ENCODE measurements at regions not wholly inside any gene's neighbourhood (a gene's known extent, or its start where the extent isn't known, plus 50 kb on each side); places are given as distances from the start of the nearest gene placed in this dataset.

GRCh38 chr4:16450724-16451123 lies 224.5 kb upstream of the TAPT1 start:
- DNase-seq = no peak
- Histone ChIP-seq H3K27me3 (peaks cover 5% of the 10 kb centered on the region; the same call in 1 of the 2 replicates), H3K4me3 (no peak overlapping the region)

GRCh38 chr4:16450031-16450430 lies 223.8 kb upstream of the TAPT1 start:
- Histone ChIP-seq H3K27me3 (peaks cover 5% of the 10 kb centered on the region; the same call in 1 of the 2 replicates), H3K4me1 (no peaks in the 10 kb centered on the region), H3K4me3 (no peak overlapping the region), H3K27ac (no peak overlapping the region), H3K36me3 (no peaks in the 10 kb centered on the region), H3K9me3 (replicated peaks) (no peaks in the 10 kb centered on the region)
- no peak for DNase-seq

More at GRCh38 chr4:16450724-16451123, 224.5 kb upstream of the TAPT1 start:
- Histone ChIP-seq H3K4me1 (no peaks in the 10 kb centered on the region), H3K27ac (no peak overlapping the region), H3K9me3 (replicated peaks) (no peaks in the 10 kb centered on the region), H3K36me3 (no peaks in the 10 kb centered on the region)

- no peaks in the 10 kb centered on the region for H3K9me3 ChIP-seq (replicated peaks)
- H3K4me3 ChIP-seq = no peak overlapping the region
- DNase-seq = no peak
- no peaks in the 10 kb centered on the region for H3K36me3 ChIP-seq
- no peaks in the 10 kb centered on the region for H3K4me1 ChIP-seq
- no peak overlapping the region for H3K27ac ChIP-seq
- H3K27me3 ChIP-seq = peaks cover 5% of the 10 kb centered on the region; the same call in 1 of the 2 replicates
Observed at GRCh38 chr4:16449406-16449805, 223.1 kb upstream of the TAPT1 start.

GRCh38 chr4:16448241-16448840 lies 222.1 kb upstream of the TAPT1 start:
- DNase-seq = no peak
- Histone ChIP-seq H3K4me1 (no peaks in the 10 kb centered on the region), H3K4me3 (no peak overlapping the region), H3K36me3 (no peaks in the 10 kb centered on the region), H3K27ac (no peak overlapping the region), H3K27me3 (peaks cover 5% of the 10 kb centered on the region; the same call in 1 of the 2 replicates), H3K9me3 (replicated peaks) (no peaks in the 10 kb centered on the region)

- Histone ChIP-seq H3K4me1 (no peaks in the 10 kb centered on the region), H3K27me3 (no peaks in the 10 kb centered on the region), H3K27ac (no peak overlapping the region), H3K9me3 (replicated peaks) (no peaks in the 10 kb centered on the region), H3K4me3 (no peak overlapping the region), H3K36me3 (no peaks in the 10 kb centered on the region)
- peak in 1 of 2 experiments; percentile 66 for DNase-seq
Observed at GRCh38 chr4:16443504-16444088, 217.3 kb upstream of the TAPT1 start.

GRCh38 chr4:16442296-16442695 lies 216.0 kb upstream of the TAPT1 start:
- H3K4me3 ChIP-seq = no peak overlapping the region
- H3K9me3 ChIP-seq (replicated peaks) = 0 out of 2 replicates have a peak, but pooled peaks cover 3% of the 10 kb centered on the region
- H3K36me3 ChIP-seq = no peaks in the 10 kb centered on the region
- DNase-seq = no peak
- H3K27ac ChIP-seq = no peak overlapping the region
- H3K27me3 ChIP-seq = no peaks in the 10 kb centered on the region
- no peaks in the 10 kb centered on the region for H3K4me1 ChIP-seq

GRCh38 chr4:16439768-16440167 lies 213.5 kb upstream of the TAPT1 start:
- no peak overlapping the region for H3K27ac ChIP-seq
- no peaks in the 10 kb centered on the region for H3K27me3 ChIP-seq
- 0 out of 2 replicates have a peak, but pooled peaks cover 3% of the 10 kb centered on the region for H3K9me3 ChIP-seq (replicated peaks)
- no peak for DNase-seq
- H3K4me1 ChIP-seq = no peaks in the 10 kb centered on the region
- H3K36me3 ChIP-seq = no peaks in the 10 kb centered on the region
- H3K4me3 ChIP-seq = no peak overlapping the region

GRCh38 chr4:16438986-16439385 lies 212.7 kb upstream of the TAPT1 start:
- H3K36me3 ChIP-seq = no peaks in the 10 kb centered on the region

GRCh38 chr4:16437836-16438235 lies 211.6 kb upstream of the TAPT1 start:
- H3K9me3 ChIP-seq (replicated peaks) = 0 out of 2 replicates have a peak, but pooled peaks cover 3% of the 10 kb centered on the region
- H3K27me3 ChIP-seq = no peaks in the 10 kb centered on the region
- no peak for DNase-seq
- H3K4me1 ChIP-seq = no peaks in the 10 kb centered on the region
- no peak overlapping the region for H3K4me3 ChIP-seq
- H3K27ac ChIP-seq = no peak overlapping the region
- H3K36me3 ChIP-seq = no peaks in the 10 kb centered on the region

More at GRCh38 chr4:16438986-16439385, 212.7 kb upstream of the TAPT1 start:
- Histone ChIP-seq H3K9me3 (replicated peaks) (0 out of 2 replicates have a peak, but pooled peaks cover 3% of the 10 kb centered on the region), H3K4me3 (no peak overlapping the region), H3K27ac (no peak overlapping the region), H3K4me1 (no peaks in the 10 kb centered on the region), H3K27me3 (no peaks in the 10 kb centered on the region)
- DNase-seq = no peak

- Histone ChIP-seq H3K4me3 (no peak overlapping the region), H3K27me3 (no peaks in the 10 kb centered on the region), H3K9me3 (replicated peaks) (no peaks in the 10 kb centered on the region), H3K27ac (no peak overlapping the region), H3K4me1 (no peaks in the 10 kb centered on the region), H3K36me3 (no peaks in the 10 kb centered on the region)
- no peak for DNase-seq
Observed at GRCh38 chr4:16431866-16432265, 205.6 kb upstream of the TAPT1 start.

- Histone ChIP-seq H3K36me3 (no peaks in the 10 kb centered on the region), H3K4me1 (no peaks in the 10 kb centered on the region), H3K27ac (no peak overlapping the region), H3K4me3 (no peak overlapping the region), H3K27me3 (no peaks in the 10 kb centered on the region), H3K9me3 (replicated peaks) (no peaks in the 10 kb centered on the region)
- DNase-seq = no peak
Observed at GRCh38 chr4:16418814-16419213, 192.5 kb upstream of the TAPT1 start.

GRCh38 chr4:16417198-16417597 lies 190.9 kb upstream of the TAPT1 start:
- no peaks in the 10 kb centered on the region for H3K27me3 ChIP-seq
- H3K36me3 ChIP-seq = no peaks in the 10 kb centered on the region
- H3K9me3 ChIP-seq (replicated peaks) = no peaks in the 10 kb centered on the region
- no peak for DNase-seq
- H3K4me3 ChIP-seq = no peak overlapping the region
- H3K27ac ChIP-seq = no peak overlapping the region
- no peaks in the 10 kb centered on the region for H3K4me1 ChIP-seq

- no peaks in the 10 kb centered on the region for H3K27me3 ChIP-seq
- DNase-seq = no peak
- H3K4me3 ChIP-seq = no peak overlapping the region
Observed at GRCh38 chr4:16416601-16417000, 190.3 kb upstream of the TAPT1 start.

GRCh38 chr4:16415751-16416150 lies 189.5 kb upstream of the TAPT1 start:
- H3K36me3 ChIP-seq = no peaks in the 10 kb centered on the region
- DNase-seq = no peak
- H3K4me1 ChIP-seq = no peaks in the 10 kb centered on the region
- no peak overlapping the region for H3K4me3 ChIP-seq
- no peak overlapping the region for H3K27ac ChIP-seq
- H3K9me3 ChIP-seq (replicated peaks) = no peaks in the 10 kb centered on the region
- H3K27me3 ChIP-seq = no peaks in the 10 kb centered on the region

More at GRCh38 chr4:16416601-16417000, 190.3 kb upstream of the TAPT1 start:
- Histone ChIP-seq H3K27ac (no peak overlapping the region), H3K4me1 (no peaks in the 10 kb centered on the region), H3K36me3 (no peaks in the 10 kb centered on the region), H3K9me3 (replicated peaks) (no peaks in the 10 kb centered on the region)

GRCh38 chr4:16413814-16414555 lies 187.7 kb upstream of the TAPT1 start:
- Histone ChIP-seq H3K4me3 (no peak overlapping the region), H3K27me3 (no peaks in the 10 kb centered on the region), H3K36me3 (no peaks in the 10 kb centered on the region), H3K27ac (no peak overlapping the region), H3K4me1 (no peaks in the 10 kb centered on the region), H3K9me3 (replicated peaks) (no peaks in the 10 kb centered on the region)
- DNase-seq = no peak

Data from SJCRH30 (cell line).